Trophoblast cell (in vitro differentiated cells and primary cell): ENCODE measurements at regions not wholly inside any gene's neighbourhood (a gene's known extent, or its start where the extent isn't known, plus 50 kb on each side); places are given as distances from the start of the nearest gene placed in this dataset.

Source experiments
- DNase-seq, 2 donors: peaks; one replicate each; pipeline ENCODE4 v3.0.0-alpha.2; 2016
- H2AFZ ChIP-seq: 2 replicates; pipeline ENCODE4 v1.6.1; 2013; ENCODE audit warnings: low read length, moderate library complexity, mild to moderate bottlenecking; ENCODE audit not compliant: insufficient read depth, poor library complexity
- H2AK5ac ChIP-seq: 2 replicates; pipeline ENCODE4 v1.6.1; 2013; ENCODE audit warnings: mild to moderate bottlenecking, low read length
- H2BK120ac ChIP-seq: 2 replicates; pipeline ENCODE4 v1.6.1; 2013; ENCODE audit warnings: low read length, mild to moderate bottlenecking, moderate library complexity; ENCODE audit not compliant: insufficient read depth, poor library complexity
- H2BK12ac ChIP-seq: 2 replicates; pipeline ENCODE4 v1.6.1; 2013; ENCODE audit warnings: mild to moderate bottlenecking, low read length, moderate library complexity
- H2BK5ac ChIP-seq: 2 replicates; pipeline ENCODE4 v1.6.1; 2013; ENCODE audit warnings: low read length, low read depth, moderate library complexity, mild to moderate bottlenecking; ENCODE audit not compliant: poor library complexity
- H3K14ac ChIP-seq: 2 replicates; pipeline ENCODE4 v1.6.1; 2013; ENCODE audit warnings: mild to moderate bottlenecking, low read length
- H3K18ac ChIP-seq: 2 replicates; pipeline ENCODE4 v1.6.1; 2013; ENCODE audit warnings: mild to moderate bottlenecking, low read length
- H3K23ac ChIP-seq: 2 replicates; pipeline ENCODE4 v1.6.1; 2013; ENCODE audit warnings: low read length
- H3K27ac ChIP-seq: 2 replicates; pipeline ENCODE4 v1.5.1; 2013; ENCODE audit warnings: low read depth, mild to moderate bottlenecking, inconsistent platforms, low read length, moderate library complexity
- H3K27me3 ChIP-seq: 2 replicates; pipeline ENCODE4 v1.6.1; 2013; ENCODE audit warnings: inconsistent platforms, mild to moderate bottlenecking, low read length, moderate library complexity; ENCODE audit not compliant: insufficient read depth
- H3K36me3 ChIP-seq, 2 experiments: 1 replicate in 1 of 2; 2 replicates in 1 of 2; pipeline ENCODE4 v1.6.1; 2013; ENCODE audit warnings: low read length in 2 of 2, mild to moderate bottlenecking in 2 of 2, moderate library complexity in 1 of 2; ENCODE audit not compliant: insufficient read depth in 2 of 2, control insufficient read depth in 1 of 2
- H3K4ac ChIP-seq: 2 replicates; pipeline ENCODE4 v1.6.1; 2013; ENCODE audit warnings: low read depth, mild to moderate bottlenecking, low read length, moderate library complexity
- H3K4me1 ChIP-seq, 2 experiments: 1 replicate in 1 of 2; 2 replicates in 1 of 2; pipeline ENCODE4 v1.6.1; 2013; ENCODE audit warnings: low read length in 2 of 2, mild to moderate bottlenecking in 2 of 2, moderate library complexity in 1 of 2; ENCODE audit not compliant: insufficient read depth in 2 of 2, control insufficient read depth in 1 of 2
- H3K4me2 ChIP-seq: 2 replicates; pipeline ENCODE4 v1.6.1; 2013; ENCODE audit warnings: inconsistent platforms, mild to moderate bottlenecking, low read length, moderate library complexity
- H3K4me3 ChIP-seq: 2 replicates; pipeline ENCODE4 v1.5.1; 2013; ENCODE audit warnings: mild to moderate bottlenecking, low read depth, low read length, inconsistent platforms
- H3K79me1 ChIP-seq: one replicate; pipeline ENCODE4 v1.6.1; 2013; ENCODE audit warnings: low read length
- H3K79me2 ChIP-seq: 2 replicates; pipeline ENCODE4 v1.6.1; 2013; ENCODE audit warnings: low read length, mild to moderate bottlenecking; ENCODE audit not compliant: control insufficient read depth, insufficient read depth, poor library complexity
- H3K9ac ChIP-seq: 2 replicates; pipeline ENCODE4 v1.6.1; 2013; ENCODE audit warnings: mild to moderate bottlenecking, low read length
- H3K9me3 ChIP-seq: 2 replicates; pipeline ENCODE4 v1.6.1; 2013; ENCODE audit warnings: low read depth, mild to moderate bottlenecking, control low read depth, inconsistent platforms, low read length; ENCODE audit not compliant: insufficient read depth
- H4K12ac ChIP-seq: 2 replicates; pipeline ENCODE4 v1.6.1; 2013; ENCODE audit warnings: low read depth, mild to moderate bottlenecking, low read length, moderate library complexity
- H4K8ac ChIP-seq: 2 replicates; pipeline ENCODE4 v1.6.1; 2013; ENCODE audit warnings: low read depth, mild to moderate bottlenecking, low read length, moderate library complexity
- H4K91ac ChIP-seq: one replicate; pipeline ENCODE4 v1.6.1; 2013; ENCODE audit warnings: low read depth, mild to moderate bottlenecking, low read length, moderate library complexity
- WGBS: extraction: QIAGEN DNeasy Blood & Tissue Kit; methylation state at CpG from one replicate; pipeline ENCODE4 v1.1.7; 2013; ENCODE audit warnings: missing lambda C conversion rate; ENCODE audit not compliant: insufficient read length, insufficient coverage; ENCODE audit errors: extremely low coverage; 5-methylcytosine and 5-hydroxymethylcytosine counted together

GRCh38 chr21:23008601-23009202 is 2010.5 kb downstream of the NCAM2 start:
- Histone ChIP-seq H3K4ac (no peak overlapping the region), H2AFZ (no peak overlapping the region)

GRCh38 chr21:23009360-23009759 is 2011.2 kb downstream of the NCAM2 start:
- DNase-seq: no peak
- no peak overlapping the region for H3K23ac ChIP-seq
- no peaks in the 10 kb centered on the region for H3K27me3 ChIP-seq
- H3K4me2 ChIP-seq: no peak overlapping the region
- no peak overlapping the region for H3K14ac ChIP-seq
- H3K9ac ChIP-seq: no peak overlapping the region
- H3K18ac ChIP-seq: no peak overlapping the region
- no peak overlapping the region for H3K4me3 ChIP-seq
- H3K4me1 ChIP-seq: no peaks in the 10 kb centered on the region
- no peak overlapping the region for H4K8ac ChIP-seq
- no peak overlapping the region for H2BK120ac ChIP-seq
- no peak overlapping the region for H4K12ac ChIP-seq
- no peaks in the 10 kb centered on the region for H3K36me3 ChIP-seq
- H3K79me2 ChIP-seq: no peaks in the 10 kb centered on the region
- WGBS: no CpG with 5 or more reads among the region's 3 CpGs
- H2BK5ac ChIP-seq: no peak overlapping the region
- no peaks in the 10 kb centered on the region for H3K79me1 ChIP-seq
- H2BK12ac ChIP-seq: no peak overlapping the region
- H3K27ac ChIP-seq: no peak overlapping the region
- no peak overlapping the region for H2AFZ ChIP-seq
- no peak overlapping the region for H3K4ac ChIP-seq
- H4K91ac ChIP-seq: no peak overlapping the region
- no peaks in the 10 kb centered on the region for H3K9me3 ChIP-seq
- H2AK5ac ChIP-seq: no peak overlapping the region

More at GRCh38 chr21:23008601-23009202, 2010.5 kb downstream of the NCAM2 start:
- Histone ChIP-seq H3K23ac (no peak overlapping the region), H3K4me1 (no peaks in the 10 kb centered on the region), H4K12ac (no peak overlapping the region), H3K9ac (no peak overlapping the region), H3K4me3 (no peak overlapping the region), H3K9me3 (no peaks in the 10 kb centered on the region), H2BK120ac (no peak overlapping the region), H2BK5ac (no peak overlapping the region), H3K79me1 (no peaks in the 10 kb centered on the region), H2AK5ac (no peak overlapping the region), H2BK12ac (no peak overlapping the region), H3K14ac (no peak overlapping the region), H3K36me3 (no peaks in the 10 kb centered on the region), H3K27ac (no peak overlapping the region), H3K27me3 (no peaks in the 10 kb centered on the region), H4K91ac (no peak overlapping the region), H3K4me2 (no peak overlapping the region), H4K8ac (no peak overlapping the region), H3K79me2 (no peaks in the 10 kb centered on the region), H3K18ac (no peak overlapping the region)
- WGBS: 86% methylated on average over 1 of the region's 6 CpGs
- no peak for DNase-seq

GRCh38 chr21:23014021-23014420 is 2015.8 kb downstream of the NCAM2 start:
- no peak overlapping the region for H2AFZ ChIP-seq
- H3K36me3 ChIP-seq: no peaks in the 10 kb centered on the region
- H4K91ac ChIP-seq: no peak overlapping the region
- no peak overlapping the region for H4K12ac ChIP-seq
- no peak overlapping the region for H4K8ac ChIP-seq
- no peak overlapping the region for H3K23ac ChIP-seq
- no peak overlapping the region for H3K4me3 ChIP-seq
- no peak overlapping the region for H2BK120ac ChIP-seq
- H2BK5ac ChIP-seq: no peak overlapping the region
- no peak overlapping the region for H3K4me2 ChIP-seq
- peak in 1 of 2 donors; percentile 6 for DNase-seq
- H2AK5ac ChIP-seq: no peak overlapping the region
- H2BK12ac ChIP-seq: no peak overlapping the region
- H3K27ac ChIP-seq: no peak overlapping the region
- H3K79me2 ChIP-seq: no peaks in the 10 kb centered on the region
- H3K4ac ChIP-seq: no peak overlapping the region
- H3K79me1 ChIP-seq: no peaks in the 10 kb centered on the region
- no peaks in the 10 kb centered on the region for H3K9me3 ChIP-seq
- WGBS: no CpG with 5 or more reads among the region's 4 CpGs
- H3K27me3 ChIP-seq: no peaks in the 10 kb centered on the region
- no peak overlapping the region for H3K18ac ChIP-seq
- H3K9ac ChIP-seq: no peak overlapping the region
- no peak overlapping the region for H3K14ac ChIP-seq
- H3K4me1 ChIP-seq: no peaks in the 10 kb centered on the region

GRCh38 chr21:23016617-23017016 is 2018.4 kb downstream of the NCAM2 start:
- no peak overlapping the region for H4K8ac ChIP-seq
- H3K4me3 ChIP-seq: no peak overlapping the region
- no peaks in the 10 kb centered on the region for H3K27me3 ChIP-seq
- no peak overlapping the region for H2BK120ac ChIP-seq
- H2AFZ ChIP-seq: no peak overlapping the region
- H3K27ac ChIP-seq: no peak overlapping the region
- WGBS: no CpG with 5 or more reads among the region's 4 CpGs
- DNase-seq: no peak
- no peak overlapping the region for H4K12ac ChIP-seq
- no peaks in the 10 kb centered on the region for H3K79me1 ChIP-seq
- H3K79me2 ChIP-seq: no peaks in the 10 kb centered on the region
- no peak overlapping the region for H3K9ac ChIP-seq
- H2BK12ac ChIP-seq: no peak overlapping the region
- H3K4me2 ChIP-seq: no peak overlapping the region
- H4K91ac ChIP-seq: no peak overlapping the region
- H3K36me3 ChIP-seq: no peaks in the 10 kb centered on the region
- no peak overlapping the region for H2BK5ac ChIP-seq
- H3K18ac ChIP-seq: no peak overlapping the region
- no peaks in the 10 kb centered on the region for H3K4me1 ChIP-seq
- no peak overlapping the region for H3K14ac ChIP-seq
- H2AK5ac ChIP-seq: no peak overlapping the region
- no peaks in the 10 kb centered on the region for H3K9me3 ChIP-seq
- no peak overlapping the region for H3K4ac ChIP-seq
- H3K23ac ChIP-seq: no peak overlapping the region
